Ishikawa (cell line): ENCODE measurements at regions not wholly inside any gene's neighbourhood (a gene's known extent, or its start where the extent isn't known, plus 50 kb on each side); places are given as distances from the start of the nearest gene placed in this dataset.

Experiments used
- CEBPB ChIP-seq: IDR thresholded peaks from 2 replicates; pipeline ENCODE4 v1.6.1; 2012
- CREB1 ChIP-seq: IDR thresholded peaks from 2 replicates; pipeline ENCODE4 v1.6.1; 2012; ENCODE audit warnings: low read depth
- EGR1 ChIP-seq: IDR thresholded peaks from 2 replicates; pipeline ENCODE4 v1.6.1; 2012
- EP300 ChIP-seq: IDR thresholded peaks from 2 replicates; pipeline ENCODE4 v1.6.1; 2012; ENCODE audit warnings: borderline replicate concordance
- FOXM1 ChIP-seq: IDR thresholded peaks from 2 replicates; pipeline ENCODE4 v1.6.1; 2012; ENCODE audit warnings: low read depth, borderline replicate concordance
- MAX ChIP-seq: IDR thresholded peaks from 2 replicates; pipeline ENCODE4 v1.6.1; 2012
- NFIC ChIP-seq: IDR thresholded peaks from 2 replicates; pipeline ENCODE4 v1.6.1; 2012
- RAD21 ChIP-seq: IDR thresholded peaks from 2 replicates; pipeline ENCODE4 v1.6.1; 2012; ENCODE audit warnings: low read depth
- REST ChIP-seq: IDR thresholded peaks from 2 replicates; pipeline ENCODE4 v1.6.1; 2012; ENCODE audit warnings: low read depth, mild to moderate bottlenecking
- TAF1 ChIP-seq: IDR thresholded peaks from 2 replicates; pipeline ENCODE4 v1.6.1; 2012; ENCODE audit warnings: low read depth, mild to moderate bottlenecking
- TCF12 ChIP-seq: IDR thresholded peaks from 2 replicates; pipeline ENCODE4 v1.6.1; 2012; ENCODE audit warnings: low read depth
- TEAD4 ChIP-seq: IDR thresholded peaks from 2 replicates; pipeline ENCODE4 v1.6.1; 2012
- USF1 ChIP-seq: IDR thresholded peaks from 2 replicates; pipeline ENCODE4 v1.6.1; 2012
- YY1 ChIP-seq: IDR thresholded peaks from 2 replicates; pipeline ENCODE4 v1.6.1; 2012; ENCODE audit warnings: low read depth
- ZBTB7A ChIP-seq: IDR thresholded peaks from 2 replicates; pipeline ENCODE4 v1.6.1; 2012; ENCODE audit warnings: low read depth

- TF ChIP-seq TCF12 (no peak), CEBPB (no peak), RAD21 (no peak), ZBTB7A (no peak), YY1 (no peak), EP300 (no peak), FOXM1 (no peak), USF1 (no peak), CREB1 (no peak), REST (no peak), NFIC (no peak), TEAD4 (no peak), EGR1 (no peak)
Measured at GRCh38 chr6:127015858-127016257, 102.6 kb upstream of the RSPO3 start.

DNA sequence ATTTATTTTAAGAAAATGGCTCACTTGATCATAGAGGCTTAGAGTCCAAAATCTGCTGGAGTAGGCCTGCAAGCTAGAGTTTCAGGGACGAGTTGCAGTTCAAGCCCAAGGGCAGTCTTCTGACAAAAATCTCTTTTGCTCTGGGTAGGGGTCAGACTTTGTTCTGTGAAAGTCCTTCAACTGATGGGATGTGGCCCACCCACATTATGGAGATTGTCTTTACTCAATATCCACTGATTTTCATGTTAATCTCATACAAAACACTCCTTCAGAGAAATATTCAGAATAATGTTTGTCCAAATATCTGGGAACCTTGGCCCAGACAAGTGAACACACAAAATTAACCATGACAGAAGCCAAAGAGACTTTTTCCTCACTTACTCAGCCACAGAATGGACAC lies 98.6 kb upstream of the RSPO3 start:
- TF ChIP-seq EGR1 (no peak), TEAD4 (no peak), TCF12 (no peak), YY1 (no peak), RAD21 (no peak), FOXM1 (no peak), CEBPB (no peak), USF1 (no peak), EP300 (no peak), TAF1 (no peak), MAX (no peak), ZBTB7A (no peak), CREB1 (no peak), NFIC (no peak), REST (no peak)

- no peak for TF ChIP-seq MAX
- no peak for TF ChIP-seq TAF1
- TF ChIP-seq RAD21: no peak
- no peak for TF ChIP-seq FOXM1
- no peak for TF ChIP-seq ZBTB7A
- no peak for TF ChIP-seq NFIC
- no peak for TF ChIP-seq EP300
- no peak for TF ChIP-seq TCF12
Measured at GRCh38 chr6:127022302-127022701, 96.2 kb upstream of the RSPO3 start.

GRCh38 chr6:127023001-127023778 lies 95.3 kb upstream of the RSPO3 start:
- TF ChIP-seq TEAD4 (no peak), NFIC (no peak), YY1 (no peak), EGR1 (no peak), CREB1 (no peak), TAF1 (no peak), MAX (no peak), CEBPB (no peak), USF1 (no peak), FOXM1 (no peak), RAD21 (no peak), EP300 (no peak), TCF12 (no peak), ZBTB7A (no peak)

GRCh38 chr6:127026247-127026646 lies 92.2 kb upstream of the RSPO3 start:
- TF ChIP-seq EGR1: no peak
- no peak for TF ChIP-seq TCF12
- TF ChIP-seq TEAD4: peak; percentile 57; the same call in 1 of the 2 replicates
- no peak for TF ChIP-seq MAX
- TF ChIP-seq CEBPB: no peak
